OCI-LY3 (cell line): ENCODE measurements at regions not wholly inside any gene's neighbourhood (a gene's known extent, or its start where the extent isn't known, plus 50 kb on each side); places are given as distances from the start of the nearest gene placed in this dataset.

Experiments used
- H2AFZ ChIP-seq: fragments of 200-600, 300-600 bp; shearing (Covaris generic); 2 replicates; pipeline ENCODE4 v1.6.0; 2014; ENCODE audit warnings: antibody characterized with exemption, low read depth, low read length
- H3K27ac ChIP-seq: fragments of 200-600, 300-600 bp; sonication (generic); 2 replicates; pipeline ENCODE4 v1.5.1; 2014; ENCODE audit warnings: mild to moderate bottlenecking, low read length, moderate library complexity, mixed read lengths
- H3K27me3 ChIP-seq: fragments of 200-600, 300-600 bp; sonication (generic); 2 replicates; pipeline ENCODE4 v1.6.1; 2014; ENCODE audit warnings: low read depth, low read length, mixed read lengths
- H3K36me3 ChIP-seq: fragments of 200-600, 300-600 bp; sonication (generic); replicated peaks from 2 replicates; pipeline ENCODE3; 2014; ENCODE audit warnings: low read depth, low read length, mixed read lengths
- H3K4me1 ChIP-seq: fragments of 300-600, 200-600 bp; sonication (generic); 2 replicates; pipeline ENCODE4 v1.6.1; 2014; ENCODE audit warnings: low read length, mixed read lengths
- H3K4me2 ChIP-seq: fragments of 200-600, 300-600 bp; sonication (generic); 2 replicates; pipeline ENCODE4 v1.6.1; 2014; ENCODE audit warnings: low read length, mixed read lengths
- H3K4me3 ChIP-seq: fragments of 300-600, 200-600 bp; sonication (generic); 2 replicates; pipeline ENCODE4 v1.5.1; 2014; ENCODE audit warnings: antibody characterized with exemption, mild to moderate bottlenecking, low read length, moderate library complexity
- H3K79me2 ChIP-seq: fragments of 300-600, 200-600 bp; shearing (Covaris generic); 2 replicates; pipeline ENCODE4 v1.6.1; 2014; ENCODE audit warnings: mild to moderate bottlenecking, low read length, mixed read lengths
- H3K9ac ChIP-seq: fragments of 300-600, 200-600 bp; shearing (Covaris generic); 2 replicates; pipeline ENCODE4 v1.6.0; 2014; ENCODE audit warnings: mild to moderate bottlenecking, low read length, moderate library complexity
- H3K9me3 ChIP-seq: fragments of 200-600, 300-600 bp; shearing (Covaris generic); 2 replicates; pipeline ENCODE4 v1.6.1; 2014; ENCODE audit warnings: low read length, mixed read lengths; ENCODE audit not compliant: insufficient read depth
- H4K20me1 ChIP-seq: fragments of 200-600, 300-600 bp; sonication (generic); 2 replicates; pipeline ENCODE4 v1.6.1; 2016; ENCODE audit warnings: low read length, mixed read lengths; ENCODE audit not compliant: insufficient read depth
- CTCF ChIP-seq: fragments of 200-600, 300-600 bp; sonication (generic); IDR thresholded peaks from 2 replicates; pipeline ENCODE4 v1.5.1; 2014; ENCODE audit warnings: antibody characterized with exemption, low read length, low read depth
- EZH2phosphoT487 ChIP-seq: fragments of 200-600 bp; shearing (Covaris generic); IDR thresholded peaks from 2 replicates; pipeline ENCODE4 v1.6.1; 2018; ENCODE audit warnings: antibody characterized with exemption, mixed run types, low read depth

- H3K79me2 ChIP-seq = no peaks in the 10 kb centered on the region
- H3K9ac ChIP-seq = no peak overlapping the region
- H4K20me1 ChIP-seq = no peaks in the 10 kb centered on the region
- H3K27ac ChIP-seq = no peak overlapping the region
- no peak overlapping the region for H3K4me3 ChIP-seq
- H3K4me2 ChIP-seq = no peak overlapping the region
- H3K36me3 ChIP-seq = no peaks in the 10 kb centered on the region
- no peak overlapping the region for H2AFZ ChIP-seq
- H3K9me3 ChIP-seq = no peaks in the 10 kb centered on the region
- no peaks in the 10 kb centered on the region for H3K27me3 ChIP-seq
- no peaks in the 10 kb centered on the region for H3K4me1 ChIP-seq
- TF ChIP-seq CTCF (no peak), EZH2phosphoT487 (no peak)
These were observed 395.0 kb upstream of the TBX3 start for GRCh38 chr12:115078990-115079389.

GRCh38 chr12:115078334-115078733 lies 394.4 kb upstream of the TBX3 start:
- Histone ChIP-seq H3K9ac (no peak overlapping the region), H3K27me3 (no peaks in the 10 kb centered on the region), H3K36me3 (no peaks in the 10 kb centered on the region), H3K4me1 (no peaks in the 10 kb centered on the region), H3K4me3 (no peak overlapping the region), H4K20me1 (no peaks in the 10 kb centered on the region), H2AFZ (no peak overlapping the region), H3K79me2 (no peaks in the 10 kb centered on the region), H3K9me3 (no peaks in the 10 kb centered on the region), H3K27ac (no peak overlapping the region), H3K4me2 (no peak overlapping the region)
- no peak for TF ChIP-seq CTCF
- TF ChIP-seq EZH2phosphoT487 = no peak

- Histone ChIP-seq H3K9me3 (no peaks in the 10 kb centered on the region), H3K4me1 (peaks cover 4% of the 10 kb centered on the region; the same call in 1 of the 2 replicates), H4K20me1 (no peaks in the 10 kb centered on the region), H3K27ac (no peak overlapping the region), H3K9ac (no peak overlapping the region), H3K79me2 (no peaks in the 10 kb centered on the region), H3K27me3 (no peaks in the 10 kb centered on the region), H2AFZ (no peak overlapping the region), H3K36me3 (no peaks in the 10 kb centered on the region), H3K4me3 (no peak overlapping the region), H3K4me2 (no peak overlapping the region)
- no peak for TF ChIP-seq CTCF
- no peak for TF ChIP-seq EZH2phosphoT487
These were observed 391.7 kb upstream of the TBX3 start for GRCh38 chr12:115075552-115076170.

- H3K4me2 ChIP-seq = no peak overlapping the region
- no peak for TF ChIP-seq CTCF
- no peak overlapping the region for H3K9ac ChIP-seq
- no peaks in the 10 kb centered on the region for H3K27me3 ChIP-seq
- H3K79me2 ChIP-seq = no peaks in the 10 kb centered on the region
- H2AFZ ChIP-seq = no peak overlapping the region
- H3K4me3 ChIP-seq = no peak overlapping the region
- H3K36me3 ChIP-seq = no peaks in the 10 kb centered on the region
- no peaks in the 10 kb centered on the region for H4K20me1 ChIP-seq
- H3K27ac ChIP-seq = no peak overlapping the region
- no peaks in the 10 kb centered on the region for H3K9me3 ChIP-seq
- H3K4me1 ChIP-seq = peaks cover 4% of the 10 kb centered on the region; the same call in 1 of the 2 replicates
These were observed 390.6 kb upstream of the TBX3 start for GRCh38 chr12:115074617-115075016.
